CD4-positive, alpha-beta T cell treated with Interleukin-21 for 1 hour (primary cell): ENCODE measurements at regions not wholly inside any gene's neighbourhood (a gene's known extent, or its start where the extent isn't known, plus 50 kb on each side); places are given as distances from the start of the nearest gene placed in this dataset.
"Not testable (repeated sequence)": the region's sequence is repeated elsewhere in the genome, so short reads cannot be mapped to it uniquely, and the experiment has no call there.

ENCODE experiments used
- DNase-seq: peaks from one replicate; pipeline ENCODE4 v3.0.0-alpha.2; 2020

GRCh38 chr6:74704540-74704939, 501.3 kb downstream of the COL12A1 start:
- DNase-seq, result not testable (repeated sequence)

- no peak for DNase-seq
Observed at GRCh38 chr6:74690365-74690764, 515.5 kb downstream of the COL12A1 start.

GRCh38 chr6:74689601-74690000, 516.3 kb downstream of the COL12A1 start:
- DNase-seq, result no peak

GRCh38 chr6:74677463-74677862, 528.4 kb downstream of the COL12A1 start:
- no peak for DNase-seq

- no peak for DNase-seq
Observed at GRCh38 chr6:74676906-74677305, 528.9 kb downstream of the COL12A1 start.

- DNase-seq, result no peak
Observed at GRCh38 chr6:74674377-74674776, 531.5 kb downstream of the COL12A1 start.

- no peak for DNase-seq
Observed at GRCh38 chr6:74671558-74672025, 534.3 kb downstream of the COL12A1 start.

- DNase-seq, result no peak
Observed at GRCh38 chr6:74658391-74658790, 547.5 kb downstream of the COL12A1 start.

GRCh38 chr6:74657931-74658330, 547.9 kb downstream of the COL12A1 start:
- DNase-seq, result no peak

- DNase-seq, result no peak
Observed at GRCh38 chr6:74657011-74657410, 548.8 kb downstream of the COL12A1 start.

GRCh38 chr6:74656453-74656852, 549.4 kb downstream of the COL12A1 start:
- no peak for DNase-seq

GRCh38 chr6:74654296-74654695, 551.6 kb downstream of the COL12A1 start:
- no peak for DNase-seq

GRCh38 chr6:74651948-74652842, 553.7 kb downstream of the COL12A1 start:
- no peak for DNase-seq

- DNase-seq, result no peak
Observed at GRCh38 chr6:74650668-74651067, 555.2 kb downstream of the COL12A1 start.

GRCh38 chr6:74646461-74646860, 559.4 kb downstream of the COL12A1 start:
- no peak for DNase-seq

- no peak for DNase-seq
Observed at GRCh38 chr6:74645108-74645849, 560.6 kb downstream of the COL12A1 start.

GRCh38 chr6:74642101-74642500, 563.8 kb downstream of the COL12A1 start:
- no peak for DNase-seq

GRCh38 chr6:74638412-74638811, 567.4 kb downstream of the COL12A1 start:
- DNase-seq, result no peak

GRCh38 chr6:74632196-74632875, 573.5 kb downstream of the COL12A1 start:
- DNase-seq, result no peak

GRCh38 chr6:74631564-74631963, 574.3 kb downstream of the COL12A1 start:
- DNase-seq, result no peak

GRCh38 chr6:74626288-74626687, 579.6 kb downstream of the COL12A1 start:
- no peak for DNase-seq

- no peak for DNase-seq
Observed at GRCh38 chr6:74623027-74623426, 582.8 kb downstream of the COL12A1 start.

GRCh38 chr6:74611220-74611619, 594.6 kb downstream of the COL12A1 start:
- DNase-seq, result no peak
